ENCODE measurements at regions not wholly inside any gene's neighbourhood (a gene's known extent, or its start where the extent isn't known, plus 50 kb on each side); places are given as distances from the start of the nearest gene placed in this dataset.

DNA sequence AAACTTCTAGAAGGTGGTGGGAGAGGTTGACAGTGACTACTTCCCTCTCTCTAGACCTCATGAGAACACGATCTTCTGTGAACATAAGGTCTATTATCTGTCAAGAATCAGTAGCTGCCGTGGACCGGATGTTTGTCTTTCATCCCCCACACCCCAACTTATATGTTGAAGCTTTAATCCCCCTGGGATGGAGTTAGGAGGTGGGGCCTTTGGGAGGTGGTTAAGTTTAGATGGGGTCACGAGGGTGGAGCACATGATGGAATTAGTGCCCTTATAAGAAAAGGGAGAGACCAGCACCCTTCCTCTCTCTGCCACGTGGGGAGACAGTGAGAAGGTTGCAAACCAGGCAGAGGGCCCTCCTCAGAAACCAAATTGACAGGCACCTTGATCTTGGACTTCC is 409.1 kb downstream of the QKI start:
- TF ChIP-seq ZNF565 (CRISPR knock-in tag; conservative IDR thresholded peaks at IDR 0.05; ENCODE audit: low read depth), result no peak
- TF ChIP-seq PPARA (CRISPR knock-in tag; IDR thresholded peaks at IDR 0.05; ENCODE audit: borderline replicate concordance), result no peak
- no peak for TF ChIP-seq ISL1 (CRISPR knock-in tag; IDR thresholded peaks at IDR 0.05)
- TF ChIP-seq, protein P1, sequence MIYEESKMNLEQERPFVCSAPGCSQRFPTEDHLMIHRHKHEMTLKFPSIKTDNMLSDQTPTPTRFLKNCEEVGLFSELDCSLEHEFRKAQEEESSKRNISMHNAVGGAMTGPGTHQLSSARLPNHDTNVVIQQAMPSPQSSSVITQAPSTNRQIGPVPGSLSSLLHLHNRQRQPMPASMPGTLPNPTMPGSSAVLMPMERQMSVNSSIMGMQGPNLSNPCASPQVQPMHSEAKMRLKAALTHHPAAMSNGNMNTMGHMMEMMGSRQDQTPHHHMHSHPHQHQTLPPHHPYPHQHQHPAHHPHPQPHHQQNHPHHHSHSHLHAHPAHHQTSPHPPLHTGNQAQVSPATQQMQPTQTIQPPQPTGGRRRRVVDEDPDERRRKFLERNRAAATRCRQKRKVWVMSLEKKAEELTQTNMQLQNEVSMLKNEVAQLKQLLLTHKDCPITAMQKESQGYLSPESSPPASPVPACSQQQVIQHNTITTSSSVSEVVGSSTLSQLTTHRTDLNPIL (CRISPR knock-in tag; IDR thresholded peaks at IDR 0.05; ENCODE audit: low read depth), result no peak
- TF ChIP-seq TOX (CRISPR knock-in tag; IDR thresholded peaks at IDR 0.05; ENCODE audit: borderline replicate concordance), result no peak
- TF ChIP-seq ZFP3 (CRISPR knock-in tag; IDR thresholded peaks at IDR 0.05), result no peak
- TF ChIP-seq, protein P2, sequence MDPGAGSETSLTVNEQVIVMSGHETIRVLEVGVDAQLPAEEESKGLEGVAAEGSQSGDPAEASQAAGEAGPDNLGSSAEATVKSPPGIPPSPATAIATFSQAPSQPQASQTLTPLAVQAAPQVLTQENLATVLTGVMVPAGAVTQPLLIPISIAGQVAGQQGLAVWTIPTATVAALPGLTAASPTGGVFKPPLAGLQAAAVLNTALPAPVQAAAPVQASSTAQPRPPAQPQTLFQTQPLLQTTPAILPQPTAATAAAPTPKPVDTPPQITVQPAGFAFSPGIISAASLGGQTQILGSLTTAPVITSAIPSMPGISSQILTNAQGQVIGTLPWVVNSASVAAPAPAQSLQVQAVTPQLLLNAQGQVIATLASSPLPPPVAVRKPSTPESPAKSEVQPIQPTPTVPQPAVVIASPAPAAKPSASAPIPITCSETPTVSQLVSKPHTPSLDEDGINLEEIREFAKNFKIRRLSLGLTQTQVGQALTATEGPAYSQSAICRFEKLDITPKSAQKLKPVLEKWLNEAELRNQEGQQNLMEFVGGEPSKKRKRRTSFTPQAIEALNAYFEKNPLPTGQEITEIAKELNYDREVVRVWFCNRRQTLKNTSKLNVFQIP (CRISPR knock-in tag; IDR thresholded peaks at IDR 0.05; ENCODE audit: borderline replicate concordance, low read depth), result no peak
- TF ChIP-seq ESRRG (CRISPR knock-in tag; IDR thresholded peaks at IDR 0.05), result no peak
- TF ChIP-seq ZC3H10 (CRISPR knock-in tag; IDR thresholded peaks at IDR 0.05), result no peak
- ATAC-seq, result no peak

DNA sequence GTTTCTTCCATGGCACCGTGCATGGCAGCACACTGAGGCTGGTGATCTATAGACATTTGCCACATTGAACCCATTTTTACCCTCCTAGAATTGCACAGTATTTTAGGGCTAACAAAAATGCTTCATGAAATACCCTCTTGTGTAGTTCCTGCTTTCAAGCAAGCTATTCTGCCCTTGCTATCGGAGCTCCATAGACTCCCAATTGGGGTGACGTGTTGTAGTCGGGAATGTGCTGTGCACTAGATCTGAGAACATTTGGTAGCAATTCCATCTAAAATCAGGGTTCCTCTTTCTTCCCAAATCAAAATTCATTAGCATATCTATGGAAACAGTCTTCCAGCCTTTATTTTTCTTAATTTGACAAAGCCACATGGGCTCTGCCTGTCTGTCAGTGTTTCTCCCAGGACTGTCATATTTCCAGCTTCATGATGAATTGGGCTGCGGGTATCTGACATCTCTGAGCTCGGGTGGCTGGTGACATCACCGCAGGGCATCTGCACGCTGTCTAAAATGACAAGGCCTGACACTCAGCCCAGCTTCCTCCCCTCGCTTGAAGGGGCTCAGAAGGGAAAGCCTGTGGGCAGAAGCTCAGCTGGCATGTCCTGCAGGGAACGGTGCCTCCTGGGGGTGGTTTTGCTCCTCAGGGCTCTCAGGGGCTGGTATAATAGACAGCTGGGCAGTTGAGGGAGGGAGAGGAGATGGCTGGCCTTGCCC is 406.4 kb downstream of the QKI start:
- TF ChIP-seq, protein P3, sequence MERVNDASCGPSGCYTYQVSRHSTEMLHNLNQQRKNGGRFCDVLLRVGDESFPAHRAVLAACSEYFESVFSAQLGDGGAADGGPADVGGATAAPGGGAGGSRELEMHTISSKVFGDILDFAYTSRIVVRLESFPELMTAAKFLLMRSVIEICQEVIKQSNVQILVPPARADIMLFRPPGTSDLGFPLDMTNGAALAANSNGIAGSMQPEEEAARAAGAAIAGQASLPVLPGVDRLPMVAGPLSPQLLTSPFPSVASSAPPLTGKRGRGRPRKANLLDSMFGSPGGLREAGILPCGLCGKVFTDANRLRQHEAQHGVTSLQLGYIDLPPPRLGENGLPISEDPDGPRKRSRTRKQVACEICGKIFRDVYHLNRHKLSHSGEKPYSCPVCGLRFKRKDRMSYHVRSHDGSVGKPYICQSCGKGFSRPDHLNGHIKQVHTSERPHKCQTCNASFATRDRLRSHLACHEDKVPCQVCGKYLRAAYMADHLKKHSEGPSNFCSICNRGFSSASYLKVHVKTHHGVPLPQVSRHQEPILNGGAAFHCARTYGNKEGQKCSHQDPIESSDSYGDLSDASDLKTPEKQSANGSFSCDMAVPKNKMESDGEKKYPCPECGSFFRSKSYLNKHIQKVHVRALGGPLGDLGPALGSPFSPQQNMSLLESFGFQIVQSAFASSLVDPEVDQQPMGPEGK (CRISPR knock-in tag; IDR thresholded peaks at IDR 0.05; ENCODE audit: borderline replicate concordance), result peak; percentile 19; the same call in 1 of the 2 replicates
- no peak for TF ChIP-seq ZFP30 (CRISPR knock-in tag; IDR thresholded peaks at IDR 0.05)
- TF ChIP-seq, protein P4, sequence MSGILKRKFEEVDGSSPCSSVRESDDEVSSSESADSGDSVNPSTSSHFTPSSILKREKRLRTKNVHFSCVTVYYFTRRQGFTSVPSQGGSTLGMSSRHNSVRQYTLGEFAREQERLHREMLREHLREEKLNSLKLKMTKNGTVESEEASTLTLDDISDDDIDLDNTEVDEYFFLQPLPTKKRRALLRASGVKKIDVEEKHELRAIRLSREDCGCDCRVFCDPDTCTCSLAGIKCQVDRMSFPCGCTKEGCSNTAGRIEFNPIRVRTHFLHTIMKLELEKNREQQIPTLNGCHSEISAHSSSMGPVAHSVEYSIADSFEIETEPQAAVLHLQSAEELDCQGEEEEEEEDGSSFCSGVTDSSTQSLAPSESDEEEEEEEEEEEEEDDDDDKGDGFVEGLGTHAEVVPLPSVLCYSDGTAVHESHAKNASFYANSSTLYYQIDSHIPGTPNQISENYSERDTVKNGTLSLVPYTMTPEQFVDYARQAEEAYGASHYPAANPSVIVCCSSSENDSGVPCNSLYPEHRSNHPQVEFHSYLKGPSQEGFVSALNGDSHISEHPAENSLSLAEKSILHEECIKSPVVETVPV (CRISPR knock-in tag; IDR thresholded peaks at IDR 0.05), result 0 out of 2 replicates have a peak, but pooled peaks have one; percentile 23
- TF ChIP-seq ZFP3 (CRISPR knock-in tag; IDR thresholded peaks at IDR 0.05), result peak; percentile 71
- TF ChIP-seq ESRRG (CRISPR knock-in tag; IDR thresholded peaks at IDR 0.05), result no peak
- no peak for TF ChIP-seq BACH2 (CRISPR knock-in tag; IDR thresholded peaks at IDR 0.05; ENCODE audit: borderline replicate concordance)
- TF ChIP-seq PPARA (CRISPR knock-in tag; IDR thresholded peaks at IDR 0.05; ENCODE audit: borderline replicate concordance), result no peak
- no peak for TF ChIP-seq TOX (CRISPR knock-in tag; IDR thresholded peaks at IDR 0.05; ENCODE audit: borderline replicate concordance)
- no peak for TF ChIP-seq ZNF565 (CRISPR knock-in tag; conservative IDR thresholded peaks at IDR 0.05; ENCODE audit: low read depth)
- TF ChIP-seq ARNTL (CRISPR knock-in tag; IDR thresholded peaks at IDR 0.05; ENCODE audit: borderline replicate concordance, low read depth), result no peak
- peak; percentile 69; the same call in 1 of the 2 replicates for TF ChIP-seq TCF4 (CRISPR knock-in tag; IDR thresholded peaks at IDR 0.05; ENCODE audit: borderline replicate concordance)
- no peak for TF ChIP-seq RARB (CRISPR knock-in tag; IDR thresholded peaks at IDR 0.05)
- TF ChIP-seq, protein P1 (CRISPR knock-in tag; IDR thresholded peaks at IDR 0.05; ENCODE audit: low read depth), result peak; percentile 93
- peak; percentile 76 for TF ChIP-seq ISL1 (CRISPR knock-in tag; IDR thresholded peaks at IDR 0.05)
- no peak for TF ChIP-seq ZNF70 (CRISPR knock-in tag; IDR thresholded peaks at IDR 0.05)
- TF ChIP-seq, protein P5, sequence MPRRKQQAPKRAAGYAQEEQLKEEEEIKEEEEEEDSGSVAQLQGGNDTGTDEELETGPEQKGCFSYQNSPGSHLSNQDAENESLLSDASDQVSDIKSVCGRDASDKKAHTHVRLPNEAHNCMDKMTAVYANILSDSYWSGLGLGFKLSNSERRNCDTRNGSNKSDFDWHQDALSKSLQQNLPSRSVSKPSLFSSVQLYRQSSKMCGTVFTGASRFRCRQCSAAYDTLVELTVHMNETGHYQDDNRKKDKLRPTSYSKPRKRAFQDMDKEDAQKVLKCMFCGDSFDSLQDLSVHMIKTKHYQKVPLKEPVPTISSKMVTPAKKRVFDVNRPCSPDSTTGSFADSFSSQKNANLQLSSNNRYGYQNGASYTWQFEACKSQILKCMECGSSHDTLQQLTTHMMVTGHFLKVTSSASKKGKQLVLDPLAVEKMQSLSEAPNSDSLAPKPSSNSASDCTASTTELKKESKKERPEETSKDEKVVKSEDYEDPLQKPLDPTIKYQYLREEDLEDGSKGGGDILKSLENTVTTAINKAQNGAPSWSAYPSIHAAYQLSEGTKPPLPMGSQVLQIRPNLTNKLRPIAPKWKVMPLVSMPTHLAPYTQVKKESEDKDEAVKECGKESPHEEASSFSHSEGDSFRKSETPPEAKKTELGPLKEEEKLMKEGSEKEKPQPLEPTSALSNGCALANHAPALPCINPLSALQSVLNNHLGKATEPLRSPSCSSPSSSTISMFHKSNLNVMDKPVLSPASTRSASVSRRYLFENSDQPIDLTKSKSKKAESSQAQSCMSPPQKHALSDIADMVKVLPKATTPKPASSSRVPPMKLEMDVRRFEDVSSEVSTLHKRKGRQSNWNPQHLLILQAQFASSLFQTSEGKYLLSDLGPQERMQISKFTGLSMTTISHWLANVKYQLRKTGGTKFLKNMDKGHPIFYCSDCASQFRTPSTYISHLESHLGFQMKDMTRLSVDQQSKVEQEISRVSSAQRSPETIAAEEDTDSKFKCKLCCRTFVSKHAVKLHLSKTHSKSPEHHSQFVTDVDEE (CRISPR knock-in tag; IDR thresholded peaks at IDR 0.05), result peak; percentile 94
- peak; percentile 35; the same call in 1 of the 3 replicates for ATAC-seq

Measured in SK-N-SH treated with all-trans-retinoic acid at 6 μM for 48 hours (cell line).